ENCODE measurements at regions not wholly inside any gene's neighbourhood (a gene's known extent, or its start where the extent isn't known, plus 50 kb on each side); places are given as distances from the start of the nearest gene placed in this dataset.

GRCh38 chr2:183991968-183992367 is 606.4 kb upstream of the ZNF804A start:
- no peaks in the 10 kb centered on the region for H3K27me3 ChIP-seq (replicated peaks; ENCODE audit: control insufficient read depth, insufficient read depth, low read length)
- no peak for DNase-seq (ENCODE audit: extremely low read depth, insufficient read length)
- TF ChIP-seq, protein P1, sequence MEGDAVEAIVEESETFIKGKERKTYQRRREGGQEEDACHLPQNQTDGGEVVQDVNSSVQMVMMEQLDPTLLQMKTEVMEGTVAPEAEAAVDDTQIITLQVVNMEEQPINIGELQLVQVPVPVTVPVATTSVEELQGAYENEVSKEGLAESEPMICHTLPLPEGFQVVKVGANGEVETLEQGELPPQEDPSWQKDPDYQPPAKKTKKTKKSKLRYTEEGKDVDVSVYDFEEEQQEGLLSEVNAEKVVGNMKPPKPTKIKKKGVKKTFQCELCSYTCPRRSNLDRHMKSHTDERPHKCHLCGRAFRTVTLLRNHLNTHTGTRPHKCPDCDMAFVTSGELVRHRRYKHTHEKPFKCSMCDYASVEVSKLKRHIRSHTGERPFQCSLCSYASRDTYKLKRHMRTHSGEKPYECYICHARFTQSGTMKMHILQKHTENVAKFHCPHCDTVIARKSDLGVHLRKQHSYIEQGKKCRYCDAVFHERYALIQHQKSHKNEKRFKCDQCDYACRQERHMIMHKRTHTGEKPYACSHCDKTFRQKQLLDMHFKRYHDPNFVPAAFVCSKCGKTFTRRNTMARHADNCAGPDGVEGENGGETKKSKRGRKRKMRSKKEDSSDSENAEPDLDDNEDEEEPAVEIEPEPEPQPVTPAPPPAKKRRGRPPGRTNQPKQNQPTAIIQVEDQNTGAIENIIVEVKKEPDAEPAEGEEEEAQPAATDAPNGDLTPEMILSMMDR (IDR thresholded peaks at IDR 0.05; ENCODE audit: insufficient read depth, low read length, poor library complexity, severe bottlenecking): no peak

GRCh38 chr2:183993052-183993451 is 605.3 kb upstream of the ZNF804A start:
- peak; percentile 12 for DNase-seq (ENCODE audit: extremely low read depth, insufficient read length)
- Histone ChIP-seq H3K36me3 (ENCODE audit: control insufficient read depth, insufficient read depth, low read length) (no peaks in the 10 kb centered on the region), H3K4me3 (replicated peaks; ENCODE audit: low read depth, low read length) (no peak overlapping the region), H3K27me3 (replicated peaks; ENCODE audit: control insufficient read depth, insufficient read depth, low read length) (no peaks in the 10 kb centered on the region)
- TF ChIP-seq, protein P1 (IDR thresholded peaks at IDR 0.05; ENCODE audit: insufficient read depth, low read length, poor library complexity, severe bottlenecking): no peak

More at GRCh38 chr2:183991968-183992367, 606.4 kb upstream of the ZNF804A start:
- H3K36me3 ChIP-seq (ENCODE audit: control insufficient read depth, insufficient read depth, low read length): no peaks in the 10 kb centered on the region
- no peak overlapping the region for H3K4me3 ChIP-seq (replicated peaks; ENCODE audit: low read depth, low read length)

GRCh38 chr2:183995632-183996031 is 602.7 kb upstream of the ZNF804A start:
- no peak overlapping the region for H3K4me3 ChIP-seq (replicated peaks; ENCODE audit: low read depth, low read length)
- H3K27me3 ChIP-seq (replicated peaks; ENCODE audit: control insufficient read depth, insufficient read depth, low read length): no peaks in the 10 kb centered on the region
- no peaks in the 10 kb centered on the region for H3K36me3 ChIP-seq (ENCODE audit: control insufficient read depth, insufficient read depth, low read length)
- DNase-seq (ENCODE audit: extremely low read depth, insufficient read length): no peak
- TF ChIP-seq, protein P1 (IDR thresholded peaks at IDR 0.05; ENCODE audit: insufficient read depth, low read length, poor library complexity, severe bottlenecking): no peak

- no peak for DNase-seq (ENCODE audit: extremely low read depth, insufficient read length)
- Histone ChIP-seq H3K4me3 (replicated peaks; ENCODE audit: low read depth, low read length) (no peak overlapping the region), H3K36me3 (ENCODE audit: control insufficient read depth, insufficient read depth, low read length) (no peaks in the 10 kb centered on the region), H3K27me3 (replicated peaks; ENCODE audit: control insufficient read depth, insufficient read depth, low read length) (no peaks in the 10 kb centered on the region)
- TF ChIP-seq, protein P1 (IDR thresholded peaks at IDR 0.05; ENCODE audit: insufficient read depth, low read length, poor library complexity, severe bottlenecking): no peak
These were observed 601.2 kb upstream of the ZNF804A start for GRCh38 chr2:183996825-183997793.

- Histone ChIP-seq H3K4me3 (replicated peaks; ENCODE audit: low read depth, low read length) (peak overlapping the region; percentile 6; the same call in 1 of the 2 replicates), H3K36me3 (ENCODE audit: control insufficient read depth, insufficient read depth, low read length) (no peaks in the 10 kb centered on the region), H3K27me3 (replicated peaks; ENCODE audit: control insufficient read depth, insufficient read depth, low read length) (no peaks in the 10 kb centered on the region)
- TF ChIP-seq, protein P1 (IDR thresholded peaks at IDR 0.05; ENCODE audit: insufficient read depth, low read length, poor library complexity, severe bottlenecking): no peak
- peak; percentile 25 for DNase-seq (ENCODE audit: extremely low read depth, insufficient read length)
These were observed 600.1 kb upstream of the ZNF804A start for GRCh38 chr2:183998041-183998796.

All from GM06990 (cell line).